HG02970 (cell line): ENCODE measurements at regions not wholly inside any gene's neighbourhood (a gene's known extent, or its start where the extent isn't known, plus 50 kb on each side); places are given as distances from the start of the nearest gene placed in this dataset.
"Not testable (repeated sequence)": the region's sequence is repeated elsewhere in the genome, so short reads cannot be mapped to it uniquely, and the experiment has no call there.

Source experiments
- ATAC-seq: cut with Tn5 transposase; IDR thresholded peaks from one replicate; pipeline ENCODE4 v1.9.1; 2021; ENCODE audit warnings: mild to moderate bottlenecking, moderate library complexity, moderate number of reproducible peaks; ENCODE audit not compliant: unreplicated experiment, low FRiP score

DNA sequence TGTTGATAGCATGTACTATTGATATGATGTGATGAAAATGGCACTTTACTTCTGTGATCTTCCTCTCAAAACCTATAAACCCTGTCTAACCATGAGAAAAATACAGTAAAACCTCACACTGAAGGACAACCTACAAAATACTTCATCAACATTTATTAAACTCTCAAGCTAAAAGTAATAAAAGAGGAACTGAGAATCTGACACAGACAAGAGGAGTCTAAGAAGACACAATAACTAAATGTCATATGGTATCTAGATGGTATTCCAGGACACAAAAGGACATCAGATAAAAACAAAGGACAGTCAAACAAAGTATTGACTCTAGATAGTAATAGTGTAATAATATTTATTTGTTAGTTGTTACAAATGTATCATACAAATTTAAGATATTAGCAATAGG lies 655.3 kb downstream of the SH3BGRL start:
- no peak for ATAC-seq

DNA sequence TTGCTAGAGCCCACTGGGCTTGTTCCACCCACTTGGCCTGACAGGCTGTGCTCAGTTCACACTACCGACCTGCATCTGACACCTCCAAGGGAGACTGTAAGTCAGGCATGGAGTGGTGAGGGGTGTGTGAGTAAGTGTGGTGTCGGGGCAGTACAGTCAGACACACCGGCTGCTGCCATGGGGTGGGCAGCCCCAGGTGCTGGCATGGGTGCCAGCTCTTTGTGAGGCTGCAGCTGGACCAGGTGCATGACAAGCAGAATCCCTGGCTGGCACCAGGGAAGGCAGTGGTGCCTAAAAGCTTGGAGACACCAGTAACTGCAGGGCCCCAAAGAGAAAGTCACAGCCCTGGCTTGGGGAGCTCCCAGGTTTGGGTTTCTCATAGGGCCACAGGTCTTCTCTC lies 665.0 kb downstream of the SH3BGRL start:
- ATAC-seq: no peak

DNA sequence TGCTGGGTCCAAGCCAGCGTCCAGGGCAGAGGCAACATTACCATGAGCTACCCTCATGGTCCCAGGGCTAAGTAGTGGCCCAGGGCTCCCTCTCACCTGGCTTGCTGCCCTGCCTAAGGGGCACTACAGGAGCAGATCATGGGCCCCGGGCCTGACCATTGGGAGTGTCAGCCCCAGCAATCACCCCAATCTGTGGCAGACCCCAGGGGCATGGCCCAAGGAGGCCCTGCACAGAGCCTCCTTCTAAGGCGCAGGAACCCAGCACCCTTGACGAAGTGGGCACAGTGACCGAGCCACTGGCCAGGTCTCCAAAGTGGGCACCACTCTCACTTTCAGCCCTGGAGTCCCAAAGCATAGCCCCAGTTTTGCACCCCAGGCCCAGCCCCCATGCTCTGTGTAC lies 667.1 kb downstream of the SH3BGRL start:
- ATAC-seq: no peak

DNA sequence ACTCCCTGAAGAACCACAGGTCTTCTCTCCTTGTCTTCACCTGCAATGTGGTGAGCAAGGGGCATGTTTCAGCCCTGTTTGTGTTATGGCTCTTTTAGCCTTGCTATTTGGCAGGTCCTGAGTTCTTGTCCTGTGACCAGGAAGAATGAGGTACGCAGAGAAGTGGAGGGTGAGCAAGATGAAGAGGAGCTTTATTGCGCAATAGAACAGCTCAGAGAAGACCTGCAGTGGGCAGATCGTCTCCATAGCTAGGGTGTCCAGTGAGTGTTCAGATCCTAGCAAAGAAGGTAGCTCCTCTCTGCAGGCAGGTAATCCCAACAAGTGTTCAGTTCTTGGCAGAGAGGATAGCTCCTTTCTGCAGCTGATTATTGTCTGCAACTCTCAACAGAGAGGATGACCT lies 672.9 kb downstream of the SH3BGRL start:
- ATAC-seq: no peak

DNA sequence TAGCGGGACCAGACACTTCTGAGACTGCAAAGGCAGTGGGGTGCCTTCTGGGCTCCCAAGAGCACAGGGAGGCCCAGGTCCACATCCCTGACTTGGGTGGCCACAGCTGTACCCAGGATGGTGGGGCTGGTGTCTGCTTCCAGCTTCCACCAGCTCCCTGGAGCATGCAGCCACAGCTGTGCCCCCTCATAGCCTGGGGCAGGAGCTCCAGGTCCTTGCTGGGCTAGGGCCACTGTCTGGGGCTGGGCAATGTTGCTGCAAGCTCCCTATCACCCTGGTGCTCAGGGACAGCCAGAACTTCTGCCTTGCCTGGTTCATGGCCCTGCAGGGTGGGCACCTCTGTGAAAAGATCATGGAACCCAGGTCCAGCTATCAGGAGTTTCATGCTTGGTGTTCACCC lies 673.9 kb downstream of the SH3BGRL start:
- no peak for ATAC-seq

DNA sequence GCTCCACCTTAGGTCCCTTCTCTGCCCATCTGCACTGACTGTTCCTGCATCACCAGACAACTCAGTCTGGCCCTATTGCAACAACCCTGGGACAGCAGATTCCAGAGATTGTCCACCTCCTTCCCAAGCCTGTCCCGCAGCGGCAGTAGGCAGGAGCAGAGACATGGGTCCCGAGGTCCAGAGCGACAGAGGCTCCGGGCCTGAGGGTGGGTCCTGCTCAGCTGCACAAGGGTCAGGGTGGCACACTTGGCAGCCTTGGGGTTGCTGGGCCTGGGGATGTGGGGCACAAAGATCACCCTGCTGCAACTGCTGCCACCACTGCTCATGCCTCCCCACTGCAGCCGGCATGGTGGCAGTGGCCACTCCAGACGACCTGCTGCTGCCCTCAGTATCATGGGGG lies 674.5 kb downstream of the SH3BGRL start:
- ATAC-seq: no peak

DNA sequence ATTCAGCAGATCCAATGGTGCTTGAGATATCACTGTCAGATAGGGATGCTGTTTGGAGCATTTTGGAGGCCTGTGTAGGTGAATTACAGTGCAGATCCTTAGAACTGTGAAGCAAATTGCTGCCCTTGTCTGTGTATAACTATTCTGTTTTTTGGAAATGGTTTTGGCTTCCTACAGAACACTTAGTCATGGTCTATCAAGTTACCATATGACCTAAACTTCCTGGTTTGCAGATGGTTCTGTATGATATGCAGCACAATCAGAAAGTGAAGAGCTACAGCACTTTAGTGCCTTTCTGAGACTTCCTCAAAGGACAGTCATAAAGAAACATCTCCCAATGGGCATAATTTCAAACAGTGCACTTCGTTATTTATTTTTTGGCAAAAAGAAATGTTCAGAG lies 688.6 kb downstream of the SH3BGRL start:
- no peak for ATAC-seq

DNA sequence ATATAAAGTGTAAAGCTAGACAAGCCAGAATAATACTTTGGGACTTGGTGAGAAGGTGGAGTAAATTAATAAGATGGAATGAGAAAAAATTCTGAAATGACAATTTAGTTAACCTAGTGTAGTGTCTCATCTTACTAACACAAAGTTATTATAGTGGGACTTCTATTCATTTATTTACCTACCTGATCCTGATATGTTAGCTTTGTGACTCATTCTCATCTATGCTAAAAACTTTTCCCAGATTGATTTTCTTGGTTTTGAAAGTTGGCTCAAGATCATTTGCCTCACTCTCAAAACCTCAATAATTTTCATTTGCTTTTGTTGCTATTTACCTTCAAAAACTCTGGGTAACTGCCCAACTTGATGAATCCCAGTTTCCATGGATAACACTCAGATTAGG lies 698.6 kb downstream of the SH3BGRL start:
- ATAC-seq: no peak

DNA sequence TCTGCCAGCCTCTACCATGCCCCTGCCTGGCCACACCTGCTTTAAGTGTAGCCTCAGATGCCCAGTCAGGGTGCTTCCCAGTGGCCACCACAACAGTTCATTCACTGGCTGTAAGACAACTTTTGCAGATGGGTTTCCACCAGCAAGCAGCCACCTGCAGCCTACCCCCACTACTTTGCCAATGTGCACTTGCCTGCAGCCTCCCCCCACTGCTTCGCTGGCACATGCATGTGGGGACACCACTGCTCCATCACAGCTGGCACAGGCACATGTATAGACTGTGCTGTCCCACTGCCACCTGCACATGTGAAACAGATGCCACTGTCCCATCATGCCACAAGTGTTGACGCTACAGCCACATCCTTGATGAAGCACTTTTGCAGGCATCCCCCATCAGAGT lies 723.9 kb downstream of the SH3BGRL start:
- ATAC-seq: no peak

DNA sequence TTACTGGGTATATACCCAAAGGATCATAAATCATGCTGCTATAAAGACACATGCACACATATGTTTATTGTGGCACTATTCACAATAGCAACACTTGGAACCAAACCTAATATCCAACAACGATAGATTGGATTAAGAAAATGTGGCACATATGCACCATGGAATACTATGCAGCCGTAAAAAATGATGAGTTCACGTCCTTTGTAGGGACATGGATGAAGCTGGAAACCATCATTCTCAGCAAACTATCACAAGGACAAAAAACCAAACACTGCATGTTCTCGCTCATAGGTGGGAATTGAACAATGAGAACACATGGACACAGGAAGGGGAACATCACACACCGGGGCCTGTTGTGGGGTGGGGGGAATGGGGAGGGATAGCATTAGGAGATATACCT lies 744.0 kb downstream of the SH3BGRL start:
- ATAC-seq: not testable (repeated sequence)

DNA sequence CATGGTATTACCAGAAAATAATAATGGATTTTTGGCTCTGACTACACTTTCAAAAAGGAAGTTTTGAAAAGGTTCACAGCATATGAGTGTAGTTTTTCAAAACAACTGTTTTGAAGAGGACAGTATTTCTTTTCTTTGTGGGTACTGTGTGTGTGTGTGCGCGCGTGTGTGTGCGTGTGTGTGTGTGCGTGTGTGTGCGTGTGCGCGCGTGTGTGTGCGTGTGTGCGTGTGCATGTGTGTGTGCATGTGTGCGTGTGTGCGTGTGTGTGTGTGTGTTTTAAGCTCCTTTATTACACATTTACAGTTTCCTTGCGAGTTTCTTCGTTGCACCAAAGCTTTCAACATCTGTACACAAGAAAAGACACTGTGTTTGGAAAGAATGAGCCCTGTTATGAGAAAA lies 755.4 kb downstream of the SH3BGRL start:
- no peak for ATAC-seq

DNA sequence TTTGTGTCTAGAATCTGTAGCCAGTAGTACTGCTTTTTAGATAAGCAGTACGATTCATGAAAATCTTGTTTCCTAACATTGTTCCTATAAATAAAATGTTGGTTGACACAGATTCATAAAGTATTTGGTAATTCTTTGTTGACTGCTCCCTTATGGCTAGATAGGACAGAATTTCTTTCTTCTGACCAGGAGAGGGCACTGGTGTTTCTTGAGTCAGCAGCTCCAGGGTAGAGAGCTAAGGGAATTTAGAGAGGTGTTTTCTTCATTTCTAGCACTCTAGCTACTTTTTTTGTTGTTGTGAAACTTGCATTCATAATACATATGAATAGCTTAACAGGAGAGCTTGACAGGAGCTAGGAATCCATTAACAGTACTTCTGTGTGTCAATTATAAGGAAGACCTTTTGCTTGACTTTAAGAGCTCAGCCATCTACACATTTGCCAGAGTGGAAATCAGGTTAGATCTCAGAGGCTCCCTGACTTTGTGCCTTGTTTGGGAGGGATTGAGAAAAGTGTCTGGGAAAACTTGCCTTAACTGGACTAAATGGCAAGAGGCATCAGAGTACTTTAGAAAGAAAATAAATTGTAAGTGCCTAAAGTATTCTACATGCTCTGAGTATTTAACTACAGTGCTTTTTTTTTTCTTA lies 756.1 kb downstream of the SH3BGRL start:
- no peak for ATAC-seq

DNA sequence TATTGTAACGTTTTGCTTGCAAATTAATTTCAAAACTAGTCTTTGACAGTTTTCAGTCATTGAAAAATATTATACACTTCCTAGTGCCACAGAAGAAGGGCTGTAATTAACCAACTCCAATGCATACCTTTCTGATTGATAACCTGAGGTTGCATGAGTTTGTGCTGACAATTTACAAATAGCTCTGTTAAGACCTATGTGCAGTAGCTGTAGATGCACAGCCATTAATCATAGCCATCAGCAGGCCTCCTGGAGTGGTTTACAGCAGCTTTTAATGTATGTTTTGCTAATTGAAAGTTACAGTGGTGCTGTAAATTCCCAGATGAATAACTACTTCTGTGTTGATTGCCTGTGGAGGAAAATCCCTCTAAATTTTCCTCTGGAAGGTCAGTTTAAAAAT lies 758.1 kb downstream of the SH3BGRL start:
- no peak for ATAC-seq

DNA sequence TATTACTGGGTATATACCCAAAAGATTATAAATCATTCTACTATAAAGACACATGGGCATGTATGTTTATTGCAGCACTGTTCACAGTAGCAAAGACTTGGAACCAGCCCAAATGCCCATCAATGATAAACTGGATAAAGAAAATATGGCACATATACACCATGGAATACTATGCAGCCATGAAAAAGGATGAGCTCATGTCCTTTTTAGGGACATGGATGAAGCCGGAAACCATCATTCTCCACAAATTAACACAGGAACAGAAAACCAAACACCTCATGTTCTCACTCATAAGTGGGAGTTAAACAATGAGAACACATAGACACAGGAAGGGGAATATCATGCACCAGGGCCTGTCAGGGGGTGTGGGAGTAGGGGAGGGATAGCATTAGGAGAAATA lies 772.5 kb downstream of the SH3BGRL start:
- ATAC-seq: not testable (repeated sequence)

DNA sequence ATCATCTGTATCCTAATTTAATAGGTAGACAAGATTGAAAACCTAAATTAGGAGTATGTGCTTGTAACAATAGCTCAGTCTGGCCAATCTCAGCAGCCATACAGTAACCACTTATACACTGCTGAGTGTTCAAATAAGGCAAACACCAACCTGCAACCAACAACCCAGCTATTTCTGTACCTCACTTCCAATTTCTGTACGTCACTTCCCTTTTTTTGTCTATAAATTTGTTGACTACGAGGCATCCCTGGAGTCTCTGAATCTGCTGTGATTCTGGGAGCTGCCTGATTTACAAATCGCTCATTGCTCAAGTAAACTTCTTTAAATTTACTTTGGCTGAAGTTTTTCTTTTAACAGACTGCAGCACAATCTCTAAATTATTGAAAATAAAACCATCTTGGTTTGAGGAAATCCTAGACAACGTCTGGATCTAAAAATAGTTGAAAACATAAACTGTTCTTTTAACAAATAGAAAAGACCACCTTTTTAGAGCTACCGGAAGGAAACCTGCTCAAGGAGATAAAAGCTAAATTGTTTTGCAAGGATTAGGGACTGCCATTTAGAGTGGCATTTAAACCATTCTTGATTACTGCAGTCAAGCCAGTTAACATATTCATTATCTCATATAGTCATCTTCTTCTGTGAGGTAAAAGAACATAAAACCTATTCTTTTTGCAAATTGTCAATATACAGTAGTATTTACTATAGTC lies 778.1 kb downstream of the SH3BGRL start:
- no peak for ATAC-seq

DNA sequence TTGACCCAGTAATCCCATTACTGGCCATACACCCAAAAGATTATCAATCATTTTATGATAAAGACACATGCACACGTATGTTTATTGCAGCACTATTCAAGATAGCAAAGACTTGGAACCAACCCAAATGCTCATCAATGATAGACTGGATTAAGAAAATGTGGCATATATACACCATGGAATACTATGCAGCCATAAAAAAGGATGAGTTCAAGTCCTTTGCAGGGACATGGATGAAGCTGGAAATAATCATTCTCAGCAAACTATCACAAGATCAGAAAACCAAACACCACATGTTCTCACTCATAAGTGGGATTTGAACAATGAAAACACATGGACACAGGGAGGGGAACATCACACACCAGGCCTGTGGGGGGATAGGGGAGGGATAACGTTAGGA lies 785.3 kb downstream of the SH3BGRL start:
- not testable (repeated sequence) for ATAC-seq

DNA sequence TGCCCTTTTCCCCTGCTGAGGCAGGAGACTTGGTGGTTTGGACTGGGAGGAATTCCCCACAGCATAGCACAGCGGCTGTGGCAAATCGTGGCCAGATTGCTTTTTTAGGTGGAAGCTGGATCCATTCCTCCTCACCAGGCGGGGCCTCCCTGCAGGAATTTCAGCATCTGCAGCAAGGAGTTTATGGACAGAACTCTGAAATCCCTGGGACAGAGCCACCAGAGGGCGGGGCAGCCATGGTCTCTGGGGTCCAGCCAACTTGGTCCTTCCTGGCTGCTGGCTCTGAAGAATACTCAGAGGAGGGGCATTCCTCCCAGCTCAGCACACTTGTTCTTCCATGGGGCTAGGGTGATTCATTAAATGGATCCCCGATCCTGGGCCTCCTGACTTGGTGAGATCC lies 794.3 kb downstream of the SH3BGRL start:
- no peak for ATAC-seq

DNA sequence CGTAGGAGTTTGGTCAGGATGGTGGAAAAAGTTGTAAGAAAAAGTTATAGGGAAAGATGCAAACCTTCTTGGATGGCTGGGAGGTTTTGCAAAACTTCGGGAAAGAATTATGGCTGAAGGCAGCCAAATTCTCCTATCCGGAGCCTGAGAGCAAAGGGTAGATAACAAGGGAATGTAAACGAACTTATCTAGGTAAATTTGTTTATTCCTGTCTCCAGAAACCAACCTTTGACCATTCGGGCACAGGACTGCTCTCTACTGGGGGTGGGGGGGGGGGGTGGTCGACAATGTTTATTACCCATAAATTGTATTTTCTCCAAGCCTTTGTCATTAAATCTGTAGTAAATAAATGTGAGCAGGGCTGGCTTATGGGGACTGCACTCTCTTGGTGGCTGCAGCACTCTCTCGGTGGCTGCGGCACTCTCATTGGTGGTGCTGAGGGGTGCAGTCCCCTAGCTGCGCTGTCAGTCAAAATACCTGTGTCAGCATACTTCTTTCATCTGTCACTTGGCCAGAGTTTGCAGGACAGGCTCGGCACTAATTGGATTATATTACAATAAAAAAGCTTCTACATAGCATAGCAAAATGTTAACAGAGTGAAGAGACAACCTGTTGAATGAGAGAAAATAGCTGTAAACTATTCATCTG lies 827.8 kb downstream of the SH3BGRL start:
- no peak for ATAC-seq

DNA sequence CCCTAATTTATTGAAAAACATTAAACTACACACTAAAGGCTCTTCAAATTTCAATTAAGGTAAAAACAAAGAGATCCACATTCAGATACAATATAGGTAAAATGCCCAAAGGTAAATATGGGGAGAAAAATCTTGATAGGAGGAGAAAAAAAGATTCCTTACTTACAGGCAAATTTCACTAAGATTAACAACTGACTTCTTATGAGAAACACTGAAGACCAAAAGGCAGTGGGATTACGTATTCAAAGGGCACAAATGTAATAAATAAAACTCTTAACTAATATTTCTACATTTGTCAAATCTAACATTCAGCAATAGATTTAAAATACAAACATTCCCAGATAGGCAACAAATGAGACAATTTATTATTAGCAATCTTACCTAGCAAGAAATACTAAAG lies 829.3 kb downstream of the SH3BGRL start:
- no peak for ATAC-seq

DNA sequence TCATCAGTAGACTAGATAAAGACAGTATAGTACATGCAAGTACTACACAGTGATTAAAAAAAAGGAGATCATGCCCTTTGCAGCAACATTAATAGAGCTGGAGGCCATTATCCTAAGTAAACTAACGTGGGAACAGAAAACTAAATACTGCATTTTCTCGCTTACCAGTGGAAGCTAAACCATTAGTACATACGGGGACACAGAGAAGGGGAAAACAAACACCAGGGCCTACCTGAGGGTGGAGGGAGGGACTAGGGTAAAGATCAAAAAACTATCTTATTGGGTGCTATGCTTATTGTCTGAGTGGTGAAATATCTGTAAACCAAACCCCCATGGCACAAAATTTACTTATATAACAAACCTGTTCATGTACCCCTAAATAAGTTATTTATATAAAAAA lies 836.9 kb downstream of the SH3BGRL start:
- no peak for ATAC-seq

DNA sequence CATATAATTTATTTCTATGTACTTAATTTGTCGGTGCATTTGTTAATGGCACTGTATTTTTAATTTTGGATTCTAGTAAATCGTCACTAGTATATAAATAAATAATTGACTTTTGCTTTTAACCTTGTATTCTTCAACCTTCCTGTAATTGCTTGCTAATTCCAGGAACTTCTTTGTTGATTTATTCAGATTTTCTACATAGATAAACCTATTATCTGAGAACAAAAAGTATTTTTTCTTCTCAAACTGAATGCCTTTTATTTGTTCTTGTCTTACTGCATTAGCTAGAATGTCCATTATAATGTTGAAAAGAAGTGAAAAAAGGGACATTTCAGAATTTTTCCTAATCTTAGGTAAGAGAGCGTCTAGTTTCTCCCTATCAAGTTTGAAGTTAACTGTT lies 839.1 kb downstream of the SH3BGRL start:
- ATAC-seq: no peak

DNA sequence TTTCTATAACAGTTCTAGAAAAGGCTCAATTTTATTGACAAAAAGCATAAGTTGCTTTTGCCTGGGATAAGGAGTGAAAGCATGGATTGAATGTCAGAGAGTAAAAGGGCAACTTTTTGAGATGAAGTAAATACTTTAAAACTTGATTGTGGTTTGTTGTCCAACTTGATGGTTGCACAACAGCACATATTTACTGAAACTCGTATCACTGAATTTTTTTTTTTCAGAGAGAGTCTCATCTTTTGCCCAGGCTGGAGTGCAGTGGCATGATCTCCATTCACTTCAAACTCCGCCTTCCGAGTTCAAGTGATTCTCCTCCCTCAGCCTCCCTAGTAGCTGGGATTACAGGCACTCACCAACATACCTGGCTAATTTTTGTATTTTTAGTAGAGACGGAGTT lies 856.8 kb downstream of the SH3BGRL start:
- ATAC-seq: no peak
